HG02884 (cell line): ENCODE measurements at regions not wholly inside any gene's neighbourhood (a gene's known extent, or its start where the extent isn't known, plus 50 kb on each side); places are given as distances from the start of the nearest gene placed in this dataset.
"Not testable (repeated sequence)": the region's sequence is repeated elsewhere in the genome, so short reads cannot be mapped to it uniquely, and the experiment has no call there.

Source experiments
- ATAC-seq: cut with Tn5 transposase; IDR thresholded peaks from one replicate; pipeline ENCODE4 v1.9.1; 2021; ENCODE audit warnings: mild to moderate bottlenecking, moderate library complexity; ENCODE audit not compliant: unreplicated experiment

- ATAC-seq: no peak
Observed at GRCh38 chr12:42932936-42933335, 343.4 kb upstream of the PRICKLE1 start.

DNA sequence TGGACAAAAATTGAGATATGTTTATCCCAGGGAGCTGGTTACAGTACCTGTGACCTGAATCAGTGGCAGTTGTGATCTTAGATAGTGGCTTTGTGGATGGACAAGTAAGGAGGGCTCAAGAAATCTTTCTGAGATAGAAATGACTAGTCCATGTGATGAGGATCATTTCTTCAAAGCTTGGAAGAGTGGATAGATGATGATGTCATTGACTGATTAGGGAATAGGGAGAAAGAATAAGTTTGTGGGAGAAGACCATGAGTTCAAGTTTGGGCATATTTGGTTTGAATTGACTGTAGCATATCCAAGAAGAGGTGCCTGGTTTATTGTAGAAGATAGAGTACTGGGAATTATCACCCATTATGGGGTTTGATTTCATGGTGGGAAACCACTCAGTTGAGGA, 336.7 kb upstream of the PRICKLE1 start:
- no peak for ATAC-seq

- no peak for ATAC-seq
Observed at GRCh38 chr12:42924482-42924881, 334.9 kb upstream of the PRICKLE1 start.

- no peak for ATAC-seq
Observed at GRCh38 chr12:42923583-42923982, 334.0 kb upstream of the PRICKLE1 start.

- no peak for ATAC-seq
Observed at GRCh38 chr12:42923156-42923555, 333.6 kb upstream of the PRICKLE1 start.

- no peak for ATAC-seq
Observed at GRCh38 chr12:42922505-42922850, 332.9 kb upstream of the PRICKLE1 start.

GRCh38 chr12:42921741-42922504, 332.4 kb upstream of the PRICKLE1 start:
- no peak for ATAC-seq

DNA sequence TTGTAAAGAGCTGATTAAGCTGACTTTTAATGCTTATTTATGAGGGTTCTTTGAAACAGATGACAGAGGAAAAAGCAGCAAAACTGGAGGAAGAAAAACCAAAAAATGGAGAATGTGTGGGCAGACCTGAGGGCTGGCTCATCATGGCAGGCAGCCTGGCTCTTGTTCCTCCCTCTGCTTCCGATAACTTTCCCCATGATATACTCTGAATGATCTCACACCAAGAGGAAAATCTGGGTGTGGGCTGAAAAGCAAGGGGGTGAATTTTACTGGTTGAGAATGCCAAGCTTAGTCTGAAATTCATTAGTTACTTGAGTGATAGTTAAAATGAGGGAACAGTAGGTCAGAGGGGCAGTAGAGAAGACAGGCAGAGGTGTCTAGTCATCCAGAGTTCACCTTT, 330.1 kb upstream of the PRICKLE1 start:
- no peak for ATAC-seq

- ATAC-seq: no peak
Observed at GRCh38 chr12:42918443-42918842, 328.9 kb upstream of the PRICKLE1 start.

- ATAC-seq: no peak
Observed at GRCh38 chr12:42916143-42916542, 326.6 kb upstream of the PRICKLE1 start.

GRCh38 chr12:42915426-42915825, 325.9 kb upstream of the PRICKLE1 start:
- ATAC-seq: no peak

GRCh38 chr12:42912367-42912766, 322.8 kb upstream of the PRICKLE1 start:
- ATAC-seq: no peak

DNA sequence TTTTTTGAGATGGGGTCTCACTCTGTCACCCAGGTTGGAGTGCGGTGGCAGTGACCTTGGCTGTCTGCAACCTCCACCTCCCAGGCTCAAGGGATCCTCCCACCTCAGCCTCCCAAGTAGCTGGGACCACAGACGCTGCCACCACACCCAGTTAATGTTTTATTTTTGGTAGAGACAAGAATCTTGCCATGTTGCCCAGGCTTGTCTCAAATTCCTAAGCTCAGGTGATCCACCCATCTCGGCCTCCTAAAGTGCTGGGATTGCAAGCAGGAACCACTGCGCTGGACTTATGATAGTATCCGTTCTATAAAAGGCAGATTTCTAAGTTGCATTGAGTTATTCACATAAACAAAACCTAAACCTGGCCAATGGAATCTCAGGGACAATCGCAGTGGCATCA, 321.1 kb upstream of the PRICKLE1 start:
- no peak for ATAC-seq

DNA sequence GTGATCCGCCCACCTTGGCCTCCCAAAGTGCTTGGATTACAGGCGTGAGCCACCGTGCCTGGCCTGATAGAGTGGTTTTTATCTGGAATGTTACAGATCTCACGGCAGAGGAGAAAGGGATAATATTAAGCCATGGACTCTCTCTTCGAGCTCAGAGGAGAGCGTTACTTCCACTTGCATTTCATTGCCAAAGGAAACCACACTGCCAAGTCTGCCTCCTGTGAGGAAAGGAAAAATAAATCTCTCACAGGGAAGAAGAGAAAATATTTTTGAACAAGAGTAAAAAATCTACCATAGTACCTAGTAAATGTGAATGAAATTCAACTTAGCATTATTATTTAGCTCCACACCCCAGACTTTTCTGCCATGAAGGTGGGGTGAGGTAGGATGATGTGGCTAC, 319.2 kb upstream of the PRICKLE1 start:
- ATAC-seq: no peak

- not testable (repeated sequence) for ATAC-seq
Observed at GRCh38 chr12:42906801-42907200, 317.3 kb upstream of the PRICKLE1 start.

DNA sequence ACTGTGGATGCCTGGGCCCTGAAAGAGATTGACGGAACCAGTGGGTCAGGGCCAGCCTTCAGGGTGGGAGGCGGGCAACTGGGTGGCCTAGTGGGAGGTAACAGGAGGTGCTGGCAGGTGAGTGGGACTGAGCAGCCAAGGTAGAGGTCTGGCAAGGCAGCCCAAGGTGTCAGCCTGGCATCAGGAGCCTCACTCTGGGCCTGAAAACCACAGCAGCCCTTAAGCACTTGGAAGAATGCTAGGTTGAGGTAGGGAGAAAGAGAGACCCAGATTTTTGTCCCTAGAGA, 315.8 kb upstream of the PRICKLE1 start:
- ATAC-seq: no peak

DNA sequence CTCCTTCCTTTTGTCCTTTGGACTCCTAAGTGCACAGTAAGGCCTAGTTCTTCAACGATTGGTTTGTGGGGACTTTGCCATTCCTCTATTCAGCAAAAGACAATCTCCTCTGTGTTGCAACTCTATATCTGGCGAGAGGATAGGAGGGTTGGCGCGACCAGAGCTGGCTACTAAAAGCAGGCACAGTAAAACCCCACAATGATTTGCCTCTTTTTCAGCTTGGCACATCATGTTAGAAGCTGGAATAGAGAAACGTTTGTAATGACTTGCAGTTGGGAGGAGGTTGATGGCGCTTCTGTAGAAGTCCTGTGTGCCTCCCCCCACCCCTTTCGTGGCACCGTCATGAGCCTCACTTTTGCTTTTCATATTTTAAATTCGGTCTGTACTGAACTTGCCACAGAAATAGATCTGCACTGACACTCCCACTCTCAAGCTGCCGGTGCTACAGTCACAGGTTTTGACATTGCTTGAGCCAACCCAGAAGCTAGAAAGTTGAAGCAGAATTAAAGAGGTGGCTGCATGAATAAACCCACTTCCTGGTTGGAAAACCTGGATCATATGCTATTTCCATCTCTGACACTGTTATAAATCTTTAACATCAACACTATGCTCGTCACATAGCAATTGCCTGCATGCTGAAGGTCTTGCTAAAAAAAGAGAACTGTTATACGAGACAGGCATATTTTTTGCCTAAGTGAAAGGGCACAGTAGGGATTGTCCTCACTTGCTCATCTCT, 315.3 kb upstream of the PRICKLE1 start:
- ATAC-seq: no peak

GRCh38 chr12:42903736-42904135, 314.2 kb upstream of the PRICKLE1 start:
- no peak for ATAC-seq

GRCh38 chr12:42902001-42902400, 312.5 kb upstream of the PRICKLE1 start:
- no peak for ATAC-seq

DNA sequence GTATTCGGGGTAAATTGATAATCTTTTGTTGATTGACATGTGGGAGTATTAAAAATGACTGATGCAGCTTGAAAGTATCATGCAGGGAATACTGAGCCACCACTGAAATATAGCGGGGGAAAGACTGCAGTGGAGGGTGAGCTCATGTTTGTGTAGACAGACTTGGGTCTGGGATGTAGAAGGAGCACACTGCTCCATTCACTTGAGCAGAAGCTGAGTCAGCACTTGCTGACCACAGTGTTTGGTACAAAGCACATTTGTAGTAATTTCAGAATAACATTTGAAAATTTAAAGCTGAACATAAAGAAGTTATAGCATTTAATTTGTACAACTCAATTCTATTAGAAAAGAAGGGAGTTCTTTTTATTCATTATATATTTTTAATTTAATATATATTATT, 304.3 kb upstream of the PRICKLE1 start:
- no peak for ATAC-seq

- no peak for ATAC-seq
Observed at GRCh38 chr12:42892702-42893551, 303.4 kb upstream of the PRICKLE1 start.

DNA sequence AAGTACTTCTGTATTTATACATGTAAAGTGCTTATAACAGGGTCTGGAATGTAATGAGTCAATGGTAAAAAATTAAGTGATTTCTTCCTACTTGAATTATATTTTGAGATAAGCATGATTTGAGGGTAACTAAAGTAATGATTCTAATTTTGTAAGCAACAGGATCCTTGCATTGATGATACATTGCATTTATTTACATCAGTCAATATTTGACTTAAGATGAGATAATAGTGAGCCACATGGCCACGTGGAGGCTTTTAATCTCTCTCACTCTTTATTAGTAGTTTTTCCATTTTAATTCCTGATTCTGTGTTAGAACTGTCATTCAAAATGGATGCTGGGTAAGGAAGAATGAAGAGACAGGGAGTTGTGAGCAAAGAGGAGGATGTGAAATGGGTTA, 298.1 kb upstream of the PRICKLE1 start:
- ATAC-seq: no peak
